HS-5 (cell line): ENCODE measurements at regions not wholly inside any gene's neighbourhood (a gene's known extent, or its start where the extent isn't known, plus 50 kb on each side); places are given as distances from the start of the nearest gene placed in this dataset.

ENCODE experiments used
- DNase-seq: peaks from one replicate; pipeline ENCODE4 v3.0.0-alpha.2; 2012; ENCODE audit warnings: low read depth

DNA sequence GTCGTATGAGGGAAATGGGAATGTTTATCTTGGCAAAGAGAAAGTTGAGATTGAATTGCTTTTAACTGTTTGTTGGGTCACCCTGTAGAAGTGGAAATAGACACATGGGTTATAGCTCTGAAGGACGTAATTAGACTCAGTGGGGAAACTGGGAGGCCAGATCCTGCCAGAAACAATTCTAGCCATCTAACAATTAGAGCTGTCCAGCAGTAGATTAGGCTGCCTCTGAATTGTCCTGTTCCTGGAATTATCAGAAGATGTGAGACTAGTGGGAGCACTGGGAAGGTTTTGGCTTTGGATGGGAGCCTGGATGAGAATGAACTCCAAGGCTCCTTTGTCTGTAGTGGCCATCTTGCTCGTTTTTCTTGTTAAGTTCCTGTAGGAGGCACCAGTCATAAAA is 61.9 kb upstream of the IGFBP7 start:
- no peak for DNase-seq

DNA sequence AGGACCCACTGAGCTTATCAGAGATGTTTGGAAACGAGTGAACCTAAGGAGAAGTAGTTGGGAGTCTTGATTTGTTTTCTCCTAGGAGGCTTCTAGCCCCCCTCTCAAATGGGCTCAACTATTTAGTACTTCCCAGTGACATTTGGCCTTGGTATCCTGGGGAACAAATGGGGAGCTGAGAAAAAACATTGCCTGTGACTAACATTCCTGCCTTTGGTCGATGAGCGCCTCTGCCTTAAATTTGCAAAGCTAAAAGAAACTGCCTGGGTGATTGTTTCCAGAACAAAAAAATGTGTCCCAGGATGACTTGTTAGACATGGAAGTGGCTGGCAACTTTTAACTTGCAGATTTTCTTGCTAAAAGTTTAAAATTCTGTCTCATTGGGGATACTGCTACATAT is 58.8 kb upstream of the IGFBP7 start:
- DNase-seq, result no peak

DNA sequence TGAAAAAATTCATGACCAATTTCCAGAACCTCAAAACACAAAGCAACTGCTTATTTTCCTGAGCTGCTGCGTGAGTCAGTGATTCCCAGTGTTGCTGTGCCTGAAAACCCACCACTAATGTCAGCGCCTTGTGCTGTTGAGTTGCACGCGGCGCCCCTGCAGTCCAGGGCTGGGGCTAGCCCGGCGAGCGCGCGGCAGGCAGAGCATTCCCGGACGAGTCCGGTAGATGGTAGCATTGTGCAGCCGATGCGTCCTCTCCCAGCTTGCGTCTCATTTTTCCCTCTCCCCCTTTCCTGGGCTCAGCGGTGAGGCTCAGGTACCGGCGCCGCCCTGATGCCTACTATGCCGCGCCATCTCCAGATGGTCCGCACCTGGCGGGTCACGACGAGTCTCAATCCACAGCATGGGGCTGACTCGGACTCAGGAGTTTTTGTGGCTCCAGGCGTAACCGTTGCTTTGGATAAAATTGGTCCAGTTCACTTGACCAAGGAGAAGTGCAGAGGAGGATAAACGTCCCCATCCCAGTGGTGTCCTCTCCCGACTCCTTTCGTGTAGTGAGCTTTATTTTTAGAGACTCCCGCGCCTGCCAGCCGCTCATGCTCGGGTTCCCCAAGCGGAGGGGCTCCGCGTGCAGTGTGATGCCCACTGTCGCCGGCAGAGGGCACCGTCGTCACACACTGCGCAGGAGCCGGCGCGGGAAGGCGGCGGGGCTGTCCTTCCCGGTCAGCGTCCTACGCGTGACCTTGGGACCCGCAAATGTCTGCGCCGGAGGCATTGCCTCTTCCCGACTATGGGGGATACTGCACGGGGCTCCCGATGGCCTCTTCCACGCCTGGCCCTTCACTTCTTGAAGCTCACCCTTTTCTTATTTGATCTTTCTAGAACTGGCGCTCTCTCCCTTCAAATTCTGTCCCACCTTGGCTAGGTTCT is 53.6 kb upstream of the IGFBP7 start:
- DNase-seq, result peak; percentile 49

DNA sequence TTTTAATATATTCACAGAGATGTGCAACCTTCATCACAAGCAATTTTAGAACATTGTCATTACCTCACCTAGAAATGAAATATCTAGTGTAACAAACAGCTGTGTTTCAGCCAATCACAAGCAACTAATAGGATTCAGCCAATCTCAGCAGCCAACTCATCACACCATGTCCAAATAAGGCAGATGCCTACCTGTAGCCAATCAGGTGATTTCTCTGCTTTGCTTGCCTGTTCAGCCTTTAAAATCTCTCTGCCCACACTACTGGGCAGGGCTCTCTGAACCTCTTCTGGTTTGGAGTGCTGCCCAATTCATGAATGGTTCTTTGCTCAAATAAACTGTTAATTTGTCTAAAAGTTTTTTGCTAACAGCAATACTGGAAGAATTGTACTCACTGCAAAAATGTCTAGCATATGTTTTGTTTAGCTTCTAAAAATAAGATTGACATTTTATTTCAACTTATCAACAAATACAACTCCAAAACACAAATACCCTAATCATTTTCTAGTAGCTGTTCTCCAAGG is 52.4 kb upstream of the IGFBP7 start:
- DNase-seq, result no peak
